Spleen (tissue), 7 donors: ENCODE measurements at regions not wholly inside any gene's neighbourhood (a gene's known extent, or its start where the extent isn't known, plus 50 kb on each side); places are given as distances from the start of the nearest gene placed in this dataset.

Experiments
- CTCF ChIP-seq, 11 experiments: fragments of 200-600 bp in 7 of 11; fragments of 450-650 bp in 4 of 11; sonication (generic) in 4 of 11; IDR thresholded peaks in 8 of 11; conservative IDR thresholded peaks in 3 of 11; 1 replicate in 7 of 11; 2 replicates in 4 of 11; pipeline versions ENCODE4 v1.4.0 to v1.8.0; 2016 to 2021; ENCODE audit warnings: antibody characterized with exemption in 11 of 11, inconsistent platforms in 4 of 11, mild to moderate bottlenecking in 1 of 11
- POLR2A ChIP-seq, 3 donors: fragments of 450-650 bp; IDR thresholded peaks; one replicate each; pipeline ENCODE4 v1.5.1; 2017; ENCODE audit warnings: antibody characterized with exemption in 3 of 3, mild to moderate bottlenecking in 1 of 3
- POLR2AphosphoS5 ChIP-seq, 3 donors: sonication (generic); formaldehyde crosslinking; IDR thresholded peaks; one replicate each; pipeline ENCODE4 v1.5.1; 2017; ENCODE audit warnings: antibody characterized with exemption in 3 of 3
- donor health status: DM: no; HTN: no; CAD: no; lungs with moderate emphysema.
- donor health status: DM: no; HTN: no; CAD: no.
- donor health status: DM: no; HTN: no; CAD: no.

GRCh38 chr5:3508395-3508794, 87.2 kb upstream of the IRX1 start:
- TF ChIP-seq POLR2A (IDR thresholded peaks at IDR 0.05) (no peak), CTCF (IDR thresholded peaks at IDR 0.05 in 8 of 11, conservative IDR thresholded peaks at IDR 0.05 in 3 of 11) (no peak), POLR2AphosphoS5 (IDR thresholded peaks at IDR 0.05) (no peak)
